OCI-LY1 (cell line): ENCODE measurements at regions not wholly inside any gene's neighbourhood (a gene's known extent, or its start where the extent isn't known, plus 50 kb on each side); places are given as distances from the start of the nearest gene placed in this dataset.

Source experiments
- H2AFZ ChIP-seq: fragments of 200-600 bp; sonication (generic), shearing (Covaris generic); 2 replicates; pipeline ENCODE4 v1.6.0; 2014; ENCODE audit warnings: antibody characterized with exemption, mild to moderate bottlenecking, low read length
- H3F3A ChIP-seq: fragments of 200-600 bp; sonication (generic), shearing (Covaris generic); 2 replicates; pipeline ENCODE4 v1.6.0; 2014; ENCODE audit warnings: mild to moderate bottlenecking, antibody characterized with exemption, low read length, moderate library complexity; ENCODE audit not compliant: insufficient read depth
- H3K27ac ChIP-seq: fragments of 200-600 bp; sonication (generic); 2 replicates; pipeline ENCODE4 v1.5.1; 2014; ENCODE audit warnings: low read length, mixed run types, mild to moderate bottlenecking, low read depth; ENCODE audit not compliant: poor library complexity, severe bottlenecking
- H3K27me3 ChIP-seq: fragments of 200-600 bp; sonication (generic); 2 replicates; pipeline ENCODE4 v1.6.0; 2014; ENCODE audit warnings: antibody characterized with exemption, mild to moderate bottlenecking, low read length, moderate library complexity; ENCODE audit not compliant: insufficient read depth
- H3K36me3 ChIP-seq: fragments of 200-600 bp; sonication (generic); 2 replicates; pipeline ENCODE4 v1.6.1; 2014; ENCODE audit warnings: mild to moderate bottlenecking, antibody characterized with exemption, low read length, moderate library complexity, mixed read lengths; ENCODE audit not compliant: insufficient read depth
- H3K4me1 ChIP-seq: fragments of 200-600 bp; sonication (generic); 2 replicates; pipeline ENCODE4 v1.5.1; 2014; ENCODE audit warnings: mild to moderate bottlenecking, low read length, moderate library complexity; ENCODE audit not compliant: insufficient read depth, severe bottlenecking
- H3K4me2 ChIP-seq: fragments of 200-600 bp; sonication (generic), shearing (Covaris generic); 2 replicates; pipeline ENCODE4 v1.6.1; 2014; ENCODE audit warnings: low read length
- H3K4me3 ChIP-seq: fragments of 200-600 bp; sonication (generic); 2 replicates; pipeline ENCODE4 v1.5.1; 2014; ENCODE audit warnings: low read length, low read depth, mild to moderate bottlenecking, mixed read lengths; ENCODE audit not compliant: poor library complexity, severe bottlenecking
- H3K79me2 ChIP-seq: fragments of 200-600 bp; shearing (Covaris generic); 2 replicates; pipeline ENCODE4 v1.6.1; 2016; ENCODE audit warnings: mixed run types, low read length, mixed read lengths; ENCODE audit not compliant: insufficient read depth
- H3K9ac ChIP-seq: fragments of 200-600 bp; sonication (generic), shearing (Covaris generic); 2 replicates; pipeline ENCODE4 v1.6.1; 2014; ENCODE audit warnings: mild to moderate bottlenecking, low read length, mixed read lengths
- H3K9me2 ChIP-seq: fragments of 200-600 bp; sonication (generic), shearing (Covaris generic); 2 replicates; pipeline ENCODE4 v1.6.1; 2014; ENCODE audit warnings: low read depth, mild to moderate bottlenecking, low read length, mixed read lengths
- H3K9me3 ChIP-seq: fragments of 200-600 bp; shearing (Covaris generic); 2 replicates; pipeline ENCODE4 v1.6.1; 2014; ENCODE audit warnings: low read length, mixed read lengths
- H4K20me1 ChIP-seq: fragments of 200-600 bp; sonication (generic), shearing (Covaris generic); 2 replicates; pipeline ENCODE4 v1.6.0; 2016; ENCODE audit warnings: mild to moderate bottlenecking, low read length; ENCODE audit not compliant: insufficient read depth
- EZH2 ChIP-seq: fragments of 200-600 bp; sonication (generic), shearing (Covaris generic); IDR thresholded peaks from 2 replicates; pipeline ENCODE4 v1.8.0; 2017; ENCODE audit warnings: borderline replicate concordance, mixed run types, mild to moderate bottlenecking, antibody characterized with exemption, low read length, moderate library complexity, mixed read lengths
- TF ChIP-seq, protein P1 (sequence below): fragments of 200-600 bp; sonication (generic), shearing (Covaris generic); IDR thresholded peaks from 2 replicates; pipeline ENCODE4 v1.5.1; 2017; ENCODE audit warnings: mild to moderate bottlenecking, antibody characterized with exemption, low read length, moderate library complexity, mixed read lengths

DNA sequence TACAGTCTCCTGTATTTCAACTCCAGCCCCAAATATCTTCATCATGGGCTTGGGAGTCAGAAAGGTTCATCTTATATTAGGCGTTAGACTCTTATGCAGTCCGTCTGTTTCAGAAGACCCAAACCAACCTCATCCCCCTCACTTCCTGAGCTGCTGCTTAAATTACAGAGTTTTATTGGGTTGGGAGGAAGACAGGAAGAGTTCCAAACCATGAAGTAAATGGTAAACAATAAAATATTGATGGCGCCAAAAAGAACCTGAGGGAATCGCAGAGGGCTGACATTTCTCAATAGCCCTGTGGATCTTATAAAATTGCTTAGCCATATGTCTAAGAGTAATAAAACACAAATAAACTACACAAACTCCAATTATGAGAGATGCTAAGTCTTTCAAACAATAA, 116.9 kb upstream of the C3orf80 start:
- no peaks in the 10 kb centered on the region for H3K9me2 ChIP-seq
- H4K20me1 ChIP-seq: no peaks in the 10 kb centered on the region
- H3K36me3 ChIP-seq: no peaks in the 10 kb centered on the region
- no peak overlapping the region for H3K4me2 ChIP-seq
- H3K9me3 ChIP-seq: no peaks in the 10 kb centered on the region
- H3K4me1 ChIP-seq: no peaks in the 10 kb centered on the region
- H3K27ac ChIP-seq: no peak overlapping the region
- H2AFZ ChIP-seq: no peak overlapping the region
- no peaks in the 10 kb centered on the region for H3K79me2 ChIP-seq
- no peak overlapping the region for H3K9ac ChIP-seq
- TF ChIP-seq, protein P1, sequence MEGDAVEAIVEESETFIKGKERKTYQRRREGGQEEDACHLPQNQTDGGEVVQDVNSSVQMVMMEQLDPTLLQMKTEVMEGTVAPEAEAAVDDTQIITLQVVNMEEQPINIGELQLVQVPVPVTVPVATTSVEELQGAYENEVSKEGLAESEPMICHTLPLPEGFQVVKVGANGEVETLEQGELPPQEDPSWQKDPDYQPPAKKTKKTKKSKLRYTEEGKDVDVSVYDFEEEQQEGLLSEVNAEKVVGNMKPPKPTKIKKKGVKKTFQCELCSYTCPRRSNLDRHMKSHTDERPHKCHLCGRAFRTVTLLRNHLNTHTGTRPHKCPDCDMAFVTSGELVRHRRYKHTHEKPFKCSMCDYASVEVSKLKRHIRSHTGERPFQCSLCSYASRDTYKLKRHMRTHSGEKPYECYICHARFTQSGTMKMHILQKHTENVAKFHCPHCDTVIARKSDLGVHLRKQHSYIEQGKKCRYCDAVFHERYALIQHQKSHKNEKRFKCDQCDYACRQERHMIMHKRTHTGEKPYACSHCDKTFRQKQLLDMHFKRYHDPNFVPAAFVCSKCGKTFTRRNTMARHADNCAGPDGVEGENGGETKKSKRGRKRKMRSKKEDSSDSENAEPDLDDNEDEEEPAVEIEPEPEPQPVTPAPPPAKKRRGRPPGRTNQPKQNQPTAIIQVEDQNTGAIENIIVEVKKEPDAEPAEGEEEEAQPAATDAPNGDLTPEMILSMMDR: no peak
- TF ChIP-seq EZH2: no peak
- H3F3A ChIP-seq: no peaks in the 10 kb centered on the region
- H3K4me3 ChIP-seq: no peak overlapping the region
- H3K27me3 ChIP-seq: no peaks in the 10 kb centered on the region

DNA sequence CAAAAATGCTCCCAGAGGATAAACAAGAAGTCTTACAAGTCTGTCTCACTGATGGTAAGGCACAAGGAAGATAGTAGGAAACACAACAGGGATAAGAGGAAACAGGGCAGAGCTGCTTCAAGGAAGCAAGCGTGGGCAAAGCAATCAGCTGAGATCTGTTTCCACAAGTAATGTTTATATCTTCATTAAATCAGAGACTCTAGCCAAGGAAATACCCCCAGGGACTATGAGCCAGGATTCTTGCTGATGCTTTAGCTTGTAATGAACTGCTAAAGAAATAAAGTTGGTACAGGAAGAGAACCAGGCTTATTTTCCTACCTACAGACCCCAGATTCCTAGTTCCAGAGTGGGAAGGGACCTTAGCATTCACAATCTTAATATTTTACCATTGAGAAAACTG, 112.7 kb upstream of the C3orf80 start:
- H3F3A ChIP-seq: no peaks in the 10 kb centered on the region
- H4K20me1 ChIP-seq: no peaks in the 10 kb centered on the region
- H3K79me2 ChIP-seq: no peaks in the 10 kb centered on the region
- no peaks in the 10 kb centered on the region for H3K27me3 ChIP-seq
- no peaks in the 10 kb centered on the region for H3K36me3 ChIP-seq
- no peaks in the 10 kb centered on the region for H3K4me1 ChIP-seq
- H3K4me3 ChIP-seq: no peak overlapping the region
- H3K9ac ChIP-seq: no peak overlapping the region
- no peak overlapping the region for H3K27ac ChIP-seq
- no peaks in the 10 kb centered on the region for H3K9me2 ChIP-seq
- no peak for TF ChIP-seq EZH2
- TF ChIP-seq, protein P1: no peak
- H3K9me3 ChIP-seq: no peaks in the 10 kb centered on the region
- H2AFZ ChIP-seq: no peak overlapping the region
- H3K4me2 ChIP-seq: no peak overlapping the region

DNA sequence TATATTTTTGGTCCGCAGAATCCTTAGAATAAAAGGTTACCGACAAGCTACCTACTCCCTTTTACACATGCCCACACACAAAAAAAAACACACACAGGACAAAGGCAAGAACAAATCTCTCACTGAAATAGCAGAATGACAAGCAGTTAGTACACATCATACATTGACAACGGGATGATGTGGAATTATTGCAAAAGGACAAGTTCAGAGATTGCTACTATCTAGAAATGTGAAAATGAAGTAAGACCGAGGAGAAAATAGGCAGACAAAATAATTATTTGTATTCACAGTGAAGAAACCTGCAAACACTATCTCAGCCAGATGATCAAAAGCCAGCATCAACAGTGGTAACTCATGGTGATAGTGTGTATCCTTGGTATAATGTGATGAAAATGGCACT, 112.2 kb upstream of the C3orf80 start:
- Histone ChIP-seq H3K9ac (no peak overlapping the region), H4K20me1 (no peaks in the 10 kb centered on the region), H3K27ac (no peak overlapping the region), H3K36me3 (no peaks in the 10 kb centered on the region), H3F3A (no peaks in the 10 kb centered on the region), H3K9me3 (no peaks in the 10 kb centered on the region), H3K27me3 (no peaks in the 10 kb centered on the region), H3K4me1 (no peaks in the 10 kb centered on the region), H3K4me2 (no peak overlapping the region), H2AFZ (no peak overlapping the region), H3K4me3 (no peak overlapping the region), H3K79me2 (no peaks in the 10 kb centered on the region), H3K9me2 (no peaks in the 10 kb centered on the region)
- TF ChIP-seq, protein P1: no peak
- no peak for TF ChIP-seq EZH2
